ENCODE measurements at regions not wholly inside any gene's neighbourhood (a gene's known extent, or its start where the extent isn't known, plus 50 kb on each side); places are given as distances from the start of the nearest gene placed in this dataset.

DNA sequence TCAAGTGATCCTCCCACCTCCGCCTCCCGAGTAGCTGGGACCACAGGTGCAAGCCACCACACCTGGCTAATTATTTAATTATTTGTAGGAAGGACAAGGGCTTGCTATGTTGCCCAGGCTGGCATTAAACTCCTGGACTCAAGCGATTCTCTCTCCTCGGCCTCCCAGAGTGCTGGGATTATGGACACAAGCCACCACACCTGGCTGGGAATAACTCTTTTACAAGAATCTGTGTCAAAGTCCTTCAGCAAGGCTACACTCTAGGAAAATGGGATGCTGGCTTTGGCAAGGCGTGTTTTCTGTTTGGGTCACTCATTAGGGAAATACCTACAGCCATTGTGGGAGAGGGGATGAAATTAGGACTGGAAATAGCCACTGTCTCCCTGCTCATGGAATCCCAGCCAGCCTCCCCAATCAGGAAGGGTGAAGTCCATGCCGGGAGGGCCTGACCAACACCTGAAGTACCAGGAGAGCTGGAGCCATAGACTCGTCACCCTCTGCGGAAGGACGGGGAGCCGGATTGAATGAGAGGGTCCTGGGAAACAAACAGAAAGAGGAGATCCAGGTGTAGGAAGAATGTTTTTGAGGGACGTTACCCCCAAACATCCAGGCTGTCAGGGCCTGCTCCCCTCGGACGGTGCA, 72.2 kb upstream of the MYL10 start:
- TF ChIP-seq, protein P1, sequence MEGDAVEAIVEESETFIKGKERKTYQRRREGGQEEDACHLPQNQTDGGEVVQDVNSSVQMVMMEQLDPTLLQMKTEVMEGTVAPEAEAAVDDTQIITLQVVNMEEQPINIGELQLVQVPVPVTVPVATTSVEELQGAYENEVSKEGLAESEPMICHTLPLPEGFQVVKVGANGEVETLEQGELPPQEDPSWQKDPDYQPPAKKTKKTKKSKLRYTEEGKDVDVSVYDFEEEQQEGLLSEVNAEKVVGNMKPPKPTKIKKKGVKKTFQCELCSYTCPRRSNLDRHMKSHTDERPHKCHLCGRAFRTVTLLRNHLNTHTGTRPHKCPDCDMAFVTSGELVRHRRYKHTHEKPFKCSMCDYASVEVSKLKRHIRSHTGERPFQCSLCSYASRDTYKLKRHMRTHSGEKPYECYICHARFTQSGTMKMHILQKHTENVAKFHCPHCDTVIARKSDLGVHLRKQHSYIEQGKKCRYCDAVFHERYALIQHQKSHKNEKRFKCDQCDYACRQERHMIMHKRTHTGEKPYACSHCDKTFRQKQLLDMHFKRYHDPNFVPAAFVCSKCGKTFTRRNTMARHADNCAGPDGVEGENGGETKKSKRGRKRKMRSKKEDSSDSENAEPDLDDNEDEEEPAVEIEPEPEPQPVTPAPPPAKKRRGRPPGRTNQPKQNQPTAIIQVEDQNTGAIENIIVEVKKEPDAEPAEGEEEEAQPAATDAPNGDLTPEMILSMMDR (IDR thresholded peaks at IDR 0.05), result no peak
- TF ChIP-seq, protein P2, sequence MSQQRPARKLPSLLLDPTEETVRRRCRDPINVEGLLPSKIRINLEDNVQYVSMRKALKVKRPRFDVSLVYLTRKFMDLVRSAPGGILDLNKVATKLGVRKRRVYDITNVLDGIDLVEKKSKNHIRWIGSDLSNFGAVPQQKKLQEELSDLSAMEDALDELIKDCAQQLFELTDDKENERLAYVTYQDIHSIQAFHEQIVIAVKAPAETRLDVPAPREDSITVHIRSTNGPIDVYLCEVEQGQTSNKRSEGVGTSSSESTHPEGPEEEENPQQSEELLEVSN (IDR thresholded peaks at IDR 0.05; ENCODE audit: borderline replicate concordance, low read depth), result no peak
- TF ChIP-seq, protein P3, sequence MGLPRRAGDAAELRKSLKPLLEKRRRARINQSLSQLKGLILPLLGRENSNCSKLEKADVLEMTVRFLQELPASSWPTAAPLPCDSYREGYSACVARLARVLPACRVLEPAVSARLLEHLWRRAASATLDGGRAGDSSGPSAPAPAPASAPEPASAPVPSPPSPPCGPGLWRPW (IDR thresholded peaks at IDR 0.05), result no peak
- TF ChIP-seq POLR2A (IDR thresholded peaks at IDR 0.05; ENCODE audit: low read length) (no peak), EHMT2 (IDR thresholded peaks at IDR 0.05; ENCODE audit: low read depth) (no peak), MYC (IDR thresholded peaks at IDR 0.05; ENCODE audit: borderline replicate concordance, low read length) (no peak), JUNB (IDR thresholded peaks at IDR 0.05) (no peak), POLR2AphosphoS2 (conservative IDR thresholded peaks at IDR 0.05; ENCODE audit: low read length) (no peak), NFE2L2 (conservative IDR thresholded peaks at IDR 0.05; ENCODE audit: low read length) (no peak)
- TF ChIP-seq, protein P4, sequence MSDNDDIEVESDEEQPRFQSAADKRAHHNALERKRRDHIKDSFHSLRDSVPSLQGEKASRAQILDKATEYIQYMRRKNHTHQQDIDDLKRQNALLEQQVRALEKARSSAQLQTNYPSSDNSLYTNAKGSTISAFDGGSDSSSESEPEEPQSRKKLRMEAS (IDR thresholded peaks at IDR 0.05), result no peak
